22Rv1 (cell line): ENCODE measurements at regions not wholly inside any gene's neighbourhood (a gene's known extent, or its start where the extent isn't known, plus 50 kb on each side); places are given as distances from the start of the nearest gene placed in this dataset.

Experiments
- ZFX ChIP-seq: fragments of 450-650 bp; IDR thresholded peaks from 2 replicates; pipeline ENCODE4 v1.6.1; 2017; ENCODE audit warnings: antibody characterized with exemption, borderline replicate concordance
- TF ChIP-seq, protein P1 (sequence below): fragments of 450-650 bp; IDR thresholded peaks from 2 replicates; pipeline ENCODE4 v1.5.1; 2017; ENCODE audit warnings: mild to moderate bottlenecking

DNA sequence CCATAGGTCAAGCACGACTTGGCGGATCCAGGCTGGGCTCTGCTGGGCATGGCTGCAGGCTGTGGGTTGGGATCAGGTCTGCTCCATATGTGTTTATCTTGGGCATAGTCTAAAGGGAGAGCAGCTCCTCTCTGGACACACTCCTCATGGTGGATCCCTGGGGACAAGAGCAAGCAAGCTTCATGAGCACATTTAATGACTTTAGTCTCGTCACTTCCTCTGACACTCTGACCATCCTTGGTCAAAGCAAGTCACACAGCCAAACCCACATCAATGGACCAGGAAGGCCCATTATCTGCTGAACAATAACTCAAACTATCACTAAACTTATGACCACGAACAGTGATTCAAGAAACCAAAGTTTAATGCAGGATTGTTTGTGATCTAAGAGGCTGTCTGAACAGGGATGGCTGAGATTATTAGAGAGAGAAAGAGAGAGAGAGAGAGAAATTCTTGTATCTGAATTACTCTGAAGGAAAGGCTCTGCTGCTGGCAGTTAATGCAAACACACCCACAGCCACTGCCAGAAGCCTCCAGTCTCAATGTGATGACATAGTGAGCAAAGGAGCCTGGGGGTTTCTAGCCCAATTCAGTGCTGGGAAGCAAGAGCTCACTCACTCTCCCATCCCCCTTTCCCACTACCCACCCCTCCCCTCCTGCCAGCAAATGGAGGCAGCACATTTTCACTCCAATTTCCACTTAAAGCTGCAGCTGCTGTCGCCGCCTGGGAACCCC, 490.2 kb upstream of the SULF2 start:
- TF ChIP-seq, protein P1, sequence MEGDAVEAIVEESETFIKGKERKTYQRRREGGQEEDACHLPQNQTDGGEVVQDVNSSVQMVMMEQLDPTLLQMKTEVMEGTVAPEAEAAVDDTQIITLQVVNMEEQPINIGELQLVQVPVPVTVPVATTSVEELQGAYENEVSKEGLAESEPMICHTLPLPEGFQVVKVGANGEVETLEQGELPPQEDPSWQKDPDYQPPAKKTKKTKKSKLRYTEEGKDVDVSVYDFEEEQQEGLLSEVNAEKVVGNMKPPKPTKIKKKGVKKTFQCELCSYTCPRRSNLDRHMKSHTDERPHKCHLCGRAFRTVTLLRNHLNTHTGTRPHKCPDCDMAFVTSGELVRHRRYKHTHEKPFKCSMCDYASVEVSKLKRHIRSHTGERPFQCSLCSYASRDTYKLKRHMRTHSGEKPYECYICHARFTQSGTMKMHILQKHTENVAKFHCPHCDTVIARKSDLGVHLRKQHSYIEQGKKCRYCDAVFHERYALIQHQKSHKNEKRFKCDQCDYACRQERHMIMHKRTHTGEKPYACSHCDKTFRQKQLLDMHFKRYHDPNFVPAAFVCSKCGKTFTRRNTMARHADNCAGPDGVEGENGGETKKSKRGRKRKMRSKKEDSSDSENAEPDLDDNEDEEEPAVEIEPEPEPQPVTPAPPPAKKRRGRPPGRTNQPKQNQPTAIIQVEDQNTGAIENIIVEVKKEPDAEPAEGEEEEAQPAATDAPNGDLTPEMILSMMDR: no peak
- TF ChIP-seq ZFX: no peak
